ENCODE measurements at regions not wholly inside any gene's neighbourhood (a gene's known extent, or its start where the extent isn't known, plus 50 kb on each side); places are given as distances from the start of the nearest gene placed in this dataset.
A peak's percentile ranks its signal among the peaks of the same experiment; 100 is the strongest.

DNA sequence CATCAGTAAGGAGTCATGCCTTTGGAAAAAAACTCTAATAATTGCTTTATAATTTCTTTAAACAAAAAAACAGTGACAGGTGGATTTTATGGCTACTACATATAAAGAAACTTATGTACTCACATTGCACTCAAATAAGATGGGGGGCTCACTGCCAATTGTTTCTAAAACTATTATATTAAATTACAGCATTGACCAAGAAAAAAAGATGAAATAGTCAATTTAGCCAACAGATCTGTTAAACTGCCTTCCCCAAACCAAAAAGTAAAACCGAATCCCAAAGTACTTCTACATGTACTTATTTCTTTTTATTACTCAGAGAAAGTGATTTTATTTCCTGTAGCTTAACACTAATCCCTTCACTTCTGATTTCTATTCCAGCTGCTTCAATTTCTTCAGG lies 716.8 kb upstream of the SLITRK5 start:
- POLR2A ChIA-PET, result no interaction called here
- TF ChIP-seq, protein P1, sequence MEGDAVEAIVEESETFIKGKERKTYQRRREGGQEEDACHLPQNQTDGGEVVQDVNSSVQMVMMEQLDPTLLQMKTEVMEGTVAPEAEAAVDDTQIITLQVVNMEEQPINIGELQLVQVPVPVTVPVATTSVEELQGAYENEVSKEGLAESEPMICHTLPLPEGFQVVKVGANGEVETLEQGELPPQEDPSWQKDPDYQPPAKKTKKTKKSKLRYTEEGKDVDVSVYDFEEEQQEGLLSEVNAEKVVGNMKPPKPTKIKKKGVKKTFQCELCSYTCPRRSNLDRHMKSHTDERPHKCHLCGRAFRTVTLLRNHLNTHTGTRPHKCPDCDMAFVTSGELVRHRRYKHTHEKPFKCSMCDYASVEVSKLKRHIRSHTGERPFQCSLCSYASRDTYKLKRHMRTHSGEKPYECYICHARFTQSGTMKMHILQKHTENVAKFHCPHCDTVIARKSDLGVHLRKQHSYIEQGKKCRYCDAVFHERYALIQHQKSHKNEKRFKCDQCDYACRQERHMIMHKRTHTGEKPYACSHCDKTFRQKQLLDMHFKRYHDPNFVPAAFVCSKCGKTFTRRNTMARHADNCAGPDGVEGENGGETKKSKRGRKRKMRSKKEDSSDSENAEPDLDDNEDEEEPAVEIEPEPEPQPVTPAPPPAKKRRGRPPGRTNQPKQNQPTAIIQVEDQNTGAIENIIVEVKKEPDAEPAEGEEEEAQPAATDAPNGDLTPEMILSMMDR (IDR thresholded peaks at IDR 0.05; ENCODE audit: low read depth, low read length), result no peak
- CTCF ChIA-PET, result no interaction called here
- H3K4me3 ChIP-seq (ENCODE audit: low read depth, low read length), result no peak overlapping the region
- no peaks in the 10 kb centered on the region for H3K27me3 ChIP-seq (ENCODE audit: control insufficient read depth, insufficient read depth, low read length)
- no peaks in the 10 kb centered on the region; the same call in 1 of the 2 replicates for H3K9me3 ChIP-seq (ENCODE audit: control insufficient read depth, insufficient read depth, low read length)
- no peak for DNase-seq (ENCODE audit: low read depth, low spot score)
- no peak overlapping the region for H3K27ac ChIP-seq (ENCODE audit: low read depth, low read length)

DNA sequence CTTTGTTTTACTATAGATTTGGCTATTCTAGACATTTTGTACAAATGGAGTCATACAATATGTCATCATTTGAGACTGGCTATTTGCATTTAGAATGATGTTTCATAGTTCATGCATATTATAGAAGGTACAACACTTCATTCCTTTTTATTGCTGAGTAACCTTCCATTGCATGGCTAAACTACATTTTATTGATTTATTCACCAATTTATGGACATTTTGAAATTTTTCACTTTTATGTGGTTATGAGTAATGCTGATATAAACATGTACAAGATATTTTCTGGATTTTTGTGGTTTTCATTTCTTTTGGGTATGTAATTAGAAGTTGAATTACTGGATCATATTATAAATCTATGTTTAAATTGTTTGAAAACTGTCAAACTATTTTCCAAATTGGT lies 710.3 kb upstream of the SLITRK5 start:
- no peak for DNase-seq (ENCODE audit: low read depth, low spot score)
- ChIA-PET CTCF (no interaction called here), POLR2A (no interaction called here)
- H3K27me3 ChIP-seq (ENCODE audit: control insufficient read depth, insufficient read depth, low read length), result no peaks in the 10 kb centered on the region
- H3K27ac ChIP-seq (ENCODE audit: low read depth, low read length), result no peak overlapping the region
- no peaks in the 10 kb centered on the region for H3K9me3 ChIP-seq (ENCODE audit: control insufficient read depth, insufficient read depth, low read length)
- no peak overlapping the region for H3K4me3 ChIP-seq (ENCODE audit: low read depth, low read length)
- TF ChIP-seq, protein P1 (IDR thresholded peaks at IDR 0.05; ENCODE audit: low read depth, low read length), result no peak

DNA sequence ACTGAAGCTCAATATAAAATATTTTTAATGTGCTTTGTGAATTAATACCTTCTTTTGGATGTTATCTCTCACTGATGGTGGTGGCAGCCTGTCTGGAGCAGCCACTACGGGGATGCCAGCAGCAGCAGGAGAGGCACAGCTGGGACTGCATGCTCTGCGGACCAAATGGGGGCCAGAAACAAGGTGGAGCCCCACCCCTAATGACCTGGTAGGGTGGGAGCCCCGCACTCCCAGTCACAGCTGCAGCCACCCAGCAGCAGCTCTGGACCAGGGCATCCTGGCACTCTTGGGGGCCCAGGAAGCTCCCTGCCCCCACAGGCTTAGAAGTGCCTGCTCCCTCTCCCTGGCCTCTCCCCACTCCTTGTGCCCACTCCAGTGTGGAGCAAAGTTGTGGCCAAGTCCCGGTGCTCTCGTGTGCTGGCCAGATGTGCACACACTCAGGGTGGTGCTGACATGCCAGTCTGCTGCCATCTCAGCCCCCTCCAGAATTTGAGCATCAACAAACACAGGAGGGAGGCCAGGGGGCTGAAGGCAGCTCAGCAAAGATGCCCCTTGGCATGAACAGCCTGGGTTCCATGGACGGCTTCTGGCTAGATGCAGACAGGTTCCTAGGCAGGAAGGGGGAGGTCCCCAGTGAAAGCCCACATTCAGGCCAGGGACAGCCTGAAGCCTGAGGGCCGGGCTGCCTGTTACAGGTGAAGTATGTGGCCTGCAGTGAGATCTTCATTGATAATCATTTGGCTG lies 696.7 kb upstream of the SLITRK5 start:
- TF ChIP-seq, protein P1 (IDR thresholded peaks at IDR 0.05; ENCODE audit: low read depth, low read length), result no peak
- CTCF ChIA-PET, result interaction anchor here (0.8 to 2.1 kb wide), 3 partner anchors 11 to 300 kb away, joined by 3 to 33 read pairs (median 3); no protein-coding TSS in a partner anchor
- Histone ChIP-seq H3K27me3 (ENCODE audit: control insufficient read depth, insufficient read depth, low read length) (no peaks in the 10 kb centered on the region), H3K4me3 (ENCODE audit: low read depth, low read length) (no peak overlapping the region), H3K9me3 (ENCODE audit: control insufficient read depth, insufficient read depth, low read length) (no peaks in the 10 kb centered on the region), H3K27ac (ENCODE audit: low read depth, low read length) (no peak overlapping the region)
- no peak for DNase-seq (ENCODE audit: low read depth, low spot score)
- POLR2A ChIA-PET, result interaction anchor here (0.7 kb wide), 1 partner anchor 29 kb away, joined by 3 read pairs; no protein-coding TSS in a partner anchor

DNA sequence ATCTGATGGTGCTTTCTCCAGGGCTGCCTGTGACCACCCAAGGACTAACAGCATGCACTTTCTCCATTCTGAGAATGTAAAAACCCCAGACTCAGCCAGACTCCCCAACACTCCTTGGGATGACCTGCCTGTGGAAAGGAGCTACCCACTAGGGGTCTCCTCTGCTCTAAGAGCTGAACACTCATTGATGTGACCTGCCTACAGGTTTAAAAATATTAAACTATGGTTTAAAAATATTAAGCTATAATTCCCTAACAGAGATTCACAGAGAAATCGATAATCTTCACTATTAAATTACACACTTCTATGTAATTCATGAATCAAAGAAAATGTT lies 696.2 kb upstream of the SLITRK5 start:
- TF ChIP-seq, protein P1 (IDR thresholded peaks at IDR 0.05; ENCODE audit: low read depth, low read length), result peak; percentile 32
- ChIA-PET CTCF (interaction anchor here (0.6 to 2.1 kb wide), 5 partner anchors 11 to 299 kb away, joined by 3 to 33 read pairs (median 4); no protein-coding TSS in a partner anchor), POLR2A (no interaction called here)
- Histone ChIP-seq H3K4me3 (ENCODE audit: low read depth, low read length) (no peak overlapping the region), H3K27me3 (ENCODE audit: control insufficient read depth, insufficient read depth, low read length) (no peaks in the 10 kb centered on the region), H3K9me3 (ENCODE audit: control insufficient read depth, insufficient read depth, low read length) (no peaks in the 10 kb centered on the region), H3K27ac (ENCODE audit: low read depth, low read length) (no peak overlapping the region)
- DNase-seq (ENCODE audit: low read depth, low spot score), result no peak

DNA sequence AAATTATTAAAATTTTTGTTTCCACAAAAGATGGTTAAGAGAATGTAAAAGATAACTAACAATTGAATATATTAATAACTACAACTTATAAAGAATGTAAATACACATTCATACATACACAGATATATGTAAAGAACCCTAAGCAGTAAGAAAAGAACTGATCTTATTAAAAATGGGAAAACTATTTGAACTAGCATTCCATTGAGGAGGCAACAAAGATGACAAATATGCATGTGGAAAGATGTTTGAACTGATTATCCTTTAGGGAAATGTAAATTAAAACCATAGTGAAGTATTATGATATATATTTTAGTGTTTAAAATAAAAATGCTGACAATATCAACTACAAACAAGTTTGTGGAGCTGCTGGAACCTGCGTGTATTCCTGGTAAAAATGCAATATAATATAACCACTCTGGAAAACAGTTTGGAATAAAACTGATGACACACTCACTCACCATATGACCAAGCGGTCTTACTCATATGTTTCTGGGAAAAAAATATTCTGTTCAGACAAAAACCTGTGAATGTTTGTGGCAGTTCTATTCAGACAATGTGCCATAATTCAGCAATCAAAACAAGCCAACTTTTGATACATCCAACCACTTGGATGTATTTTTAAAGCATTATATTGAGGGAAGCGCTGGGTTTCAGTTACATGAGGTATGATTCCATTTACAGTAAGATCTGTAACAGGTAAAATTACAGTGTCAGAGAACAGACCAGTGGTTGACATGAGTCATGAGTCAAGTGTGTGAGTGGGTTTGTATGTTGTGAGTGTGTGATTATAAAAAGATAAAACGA lies 694.4 kb upstream of the SLITRK5 start:
- no peak overlapping the region for H3K4me3 ChIP-seq (ENCODE audit: low read depth, low read length)
- H3K27me3 ChIP-seq (ENCODE audit: control insufficient read depth, insufficient read depth, low read length), result no peaks in the 10 kb centered on the region
- TF ChIP-seq, protein P1 (IDR thresholded peaks at IDR 0.05; ENCODE audit: low read depth, low read length), result no peak
- no peak overlapping the region for H3K27ac ChIP-seq (ENCODE audit: low read depth, low read length)
- ChIA-PET CTCF (no interaction called here), POLR2A (no interaction called here)
- DNase-seq (ENCODE audit: low read depth, low spot score), result no peak
- H3K9me3 ChIP-seq (ENCODE audit: control insufficient read depth, insufficient read depth, low read length), result no peaks in the 10 kb centered on the region
